ENCODE measurements at regions not wholly inside any gene's neighbourhood (a gene's known extent, or its start where the extent isn't known, plus 50 kb on each side); places are given as distances from the start of the nearest gene placed in this dataset.

DNA sequence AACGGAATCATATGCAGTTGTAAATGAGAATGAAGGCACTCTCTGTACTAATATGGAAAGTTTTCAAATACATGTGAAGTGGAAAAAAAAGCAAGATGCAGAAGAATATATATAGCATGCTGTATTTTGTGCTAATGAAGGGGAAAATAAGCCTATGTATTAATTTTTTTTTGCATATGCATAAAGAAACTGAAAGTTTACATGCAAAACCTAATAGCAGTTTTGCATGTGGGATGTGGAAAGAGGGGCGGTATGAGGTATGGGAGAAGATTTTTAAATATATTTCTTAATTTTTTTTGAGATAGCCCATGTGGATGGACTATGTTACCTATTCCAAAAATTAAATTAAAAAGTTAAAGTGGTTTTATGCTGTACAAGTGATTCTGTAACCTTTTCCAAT lies 83.7 kb upstream of the IL12B start:
- 93 to 97% methylated on average over 2 of the region's 2 CpGs for WGBS, 2 donors
- intact Hi-C loops (cut with DNase I), result no loop called here
- Histone ChIP-seq H3K4me1 (peaks cover 0 to 15% (median 0%) of the 10 kb centered on the region in 9 donors), H3K9me3 (no peaks in the 10 kb centered on the region), H3K27ac (no peak overlapping the region), H3K27me3 (peaks cover 0 to under 1% (median 0%) of the 10 kb centered on the region in 7 donors), H3K4me3 (no peak overlapping the region), H3K36me3 (no peaks in the 10 kb centered on the region)
- ATAC-seq (no peak), DNase-seq (no peak)
- TF ChIP-seq, protein P1, sequence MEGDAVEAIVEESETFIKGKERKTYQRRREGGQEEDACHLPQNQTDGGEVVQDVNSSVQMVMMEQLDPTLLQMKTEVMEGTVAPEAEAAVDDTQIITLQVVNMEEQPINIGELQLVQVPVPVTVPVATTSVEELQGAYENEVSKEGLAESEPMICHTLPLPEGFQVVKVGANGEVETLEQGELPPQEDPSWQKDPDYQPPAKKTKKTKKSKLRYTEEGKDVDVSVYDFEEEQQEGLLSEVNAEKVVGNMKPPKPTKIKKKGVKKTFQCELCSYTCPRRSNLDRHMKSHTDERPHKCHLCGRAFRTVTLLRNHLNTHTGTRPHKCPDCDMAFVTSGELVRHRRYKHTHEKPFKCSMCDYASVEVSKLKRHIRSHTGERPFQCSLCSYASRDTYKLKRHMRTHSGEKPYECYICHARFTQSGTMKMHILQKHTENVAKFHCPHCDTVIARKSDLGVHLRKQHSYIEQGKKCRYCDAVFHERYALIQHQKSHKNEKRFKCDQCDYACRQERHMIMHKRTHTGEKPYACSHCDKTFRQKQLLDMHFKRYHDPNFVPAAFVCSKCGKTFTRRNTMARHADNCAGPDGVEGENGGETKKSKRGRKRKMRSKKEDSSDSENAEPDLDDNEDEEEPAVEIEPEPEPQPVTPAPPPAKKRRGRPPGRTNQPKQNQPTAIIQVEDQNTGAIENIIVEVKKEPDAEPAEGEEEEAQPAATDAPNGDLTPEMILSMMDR (IDR thresholded peaks at IDR 0.05), result no peak

DNA sequence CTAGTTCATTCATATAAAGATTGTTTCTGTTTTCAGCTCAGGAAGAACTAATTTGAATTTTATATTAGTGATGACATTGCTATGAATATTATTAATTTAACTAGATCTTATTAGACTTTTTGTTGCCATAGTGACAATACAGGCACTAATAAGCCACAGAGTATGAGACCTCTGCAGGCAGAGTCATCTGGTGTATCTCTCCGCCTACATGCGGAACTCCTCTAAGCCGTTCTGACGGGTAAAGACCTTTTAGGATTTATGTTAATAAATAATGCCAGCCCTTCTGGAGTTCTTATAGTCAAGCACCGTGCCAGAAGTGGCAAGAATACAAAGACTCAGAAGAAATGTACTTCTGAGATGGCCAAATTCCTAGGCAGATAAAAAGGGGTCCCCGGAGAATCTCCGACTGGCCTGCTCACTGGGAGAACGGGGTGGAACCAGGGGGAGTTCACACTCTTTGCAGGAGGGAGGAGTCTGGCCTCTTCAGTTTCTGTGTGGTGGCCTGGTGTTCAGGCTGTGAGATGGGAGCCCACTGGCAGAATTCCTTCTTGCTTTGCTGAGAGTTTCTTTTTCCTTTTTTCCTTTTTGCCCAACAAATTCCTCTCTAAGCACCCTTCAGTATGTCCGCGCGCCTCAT lies 85.1 kb upstream of the IL12B start:
- Histone ChIP-seq H3K27me3 (no peaks in the 10 kb centered on the region), H3K9me3 (no peaks in the 10 kb centered on the region), H3K36me3 (no peaks in the 10 kb centered on the region), H3K4me3 (no peak overlapping the region), H3K4me1 (peaks cover 0 to 15% (median 0%) of the 10 kb centered on the region in 9 donors), H3K27ac (no peak overlapping the region)
- DNase-seq, result peak in 1 of 2 donors; percentile 10
- TF ChIP-seq, protein P1 (IDR thresholded peaks at IDR 0.05), result no peak
- WGBS, 2 donors, result 69 to 75% methylated on average over 11 of the region's 11 CpGs
- peak in 5 of 8 donors; percentile 38 to 75 (median 53) for ATAC-seq
- intact Hi-C loops (cut with DNase I), result no loop called here

DNA sequence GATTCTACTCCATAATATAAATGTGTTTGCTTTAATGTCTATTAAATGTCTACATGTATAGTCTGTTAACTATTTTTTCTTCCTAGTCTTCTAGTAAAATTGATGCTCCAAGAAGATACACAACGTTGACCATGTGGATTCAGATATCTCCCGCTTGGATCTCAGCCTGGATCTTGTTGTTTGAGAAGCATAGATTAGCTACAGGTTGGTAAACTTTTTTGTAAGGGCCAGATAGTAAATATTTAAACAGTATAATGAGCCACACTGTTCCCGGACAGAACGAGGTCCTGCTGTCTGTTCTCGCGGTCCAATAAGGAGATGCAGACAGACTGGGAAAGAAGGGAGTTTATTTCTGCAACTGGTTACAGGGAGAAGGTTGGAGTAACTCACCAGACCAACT lies 86.2 kb upstream of the IL12B start:
- TF ChIP-seq, protein P1 (IDR thresholded peaks at IDR 0.05), result no peak
- intact Hi-C loops (cut with DNase I), result no loop called here

DNA sequence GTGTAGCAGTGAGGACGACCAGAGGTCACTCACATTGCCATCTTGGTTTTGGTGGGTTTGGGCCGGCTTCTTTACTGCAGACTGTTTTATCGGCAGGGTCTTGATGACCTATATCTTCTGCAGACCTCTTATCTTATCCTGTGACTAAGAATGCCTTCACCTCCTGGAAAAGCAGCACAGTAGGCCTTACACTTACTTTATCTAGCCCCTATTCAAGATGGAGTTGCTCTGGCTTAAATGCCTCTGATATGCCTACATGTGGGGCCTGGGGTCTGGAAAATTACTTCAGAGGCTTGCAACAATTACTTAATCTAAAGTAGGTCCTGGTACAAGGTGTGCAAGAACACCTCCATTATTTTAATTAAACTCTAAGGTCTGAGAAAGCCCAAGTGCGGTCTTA lies 86.9 kb upstream of the IL12B start:
- TF ChIP-seq, protein P1 (IDR thresholded peaks at IDR 0.05), result no peak
- Histone ChIP-seq H3K9me3 (no peaks in the 10 kb centered on the region), H3K27me3 (no peaks in the 10 kb centered on the region), H3K27ac (no peak overlapping the region), H3K36me3 (no peaks in the 10 kb centered on the region), H3K4me1 (peaks cover 0 to 7% (median 0%) of the 10 kb centered on the region in 9 donors), H3K4me3 (no peak overlapping the region)
- ATAC-seq, result no peak
- DNase-seq, result no peak
- intact Hi-C loops (cut with DNase I), result no loop called here
- 77 to 80% methylated on average over 4 of the region's 4 CpGs for WGBS, 2 donors

More for the DNA sequence above, 86.2 kb upstream of the IL12B start:
- DNase-seq, result no peak
- no peak for ATAC-seq
- Histone ChIP-seq H3K4me1 (peaks cover 0 to 15% (median 0%) of the 10 kb centered on the region in 9 donors), H3K4me3 (no peak overlapping the region), H3K27ac (no peak overlapping the region), H3K36me3 (no peaks in the 10 kb centered on the region), H3K27me3 (no peaks in the 10 kb centered on the region), H3K9me3 (no peaks in the 10 kb centered on the region)
- 89 to 93% methylated on average over 6 of the region's 6 CpGs for WGBS, 2 donors

Measured in heart right ventricle (tissue), 16 donors.